IPS-20b (cell line): ENCODE measurements at regions not wholly inside any gene's neighbourhood (a gene's known extent, or its start where the extent isn't known, plus 50 kb on each side); places are given as distances from the start of the nearest gene placed in this dataset.

ENCODE experiments used
- H3K27ac ChIP-seq: one replicate; pipeline ENCODE4 v1.5.1; 2013; ENCODE audit warnings: low read length
- H3K27me3 ChIP-seq: 2 replicates; pipeline ENCODE4 v1.6.1; 2013; ENCODE audit warnings: mild to moderate bottlenecking, low read length, inconsistent platforms; ENCODE audit not compliant: insufficient read depth
- H3K36me3 ChIP-seq: 2 replicates; pipeline ENCODE4 v1.6.1; 2013; ENCODE audit warnings: low read depth, mild to moderate bottlenecking, inconsistent platforms, low read length, moderate library complexity; ENCODE audit not compliant: insufficient read depth
- H3K4me1 ChIP-seq: 2 replicates; pipeline ENCODE4 v1.6.1; 2013; ENCODE audit warnings: mild to moderate bottlenecking, control low read depth, inconsistent platforms, low read length, moderate library complexity; ENCODE audit not compliant: insufficient read depth
- H3K4me3 ChIP-seq: 2 replicates; pipeline ENCODE4 v1.5.1; 2013; ENCODE audit warnings: mild to moderate bottlenecking, low read length, inconsistent platforms
- H3K9ac ChIP-seq: 2 replicates; pipeline ENCODE4 v1.6.1; 2013; ENCODE audit warnings: low read depth, mild to moderate bottlenecking, inconsistent platforms, low read length, moderate library complexity
- H3K9me3 ChIP-seq: 2 replicates; pipeline ENCODE4 v1.6.1; 2013; ENCODE audit warnings: mild to moderate bottlenecking, low read depth, low read length, inconsistent platforms; ENCODE audit not compliant: insufficient read depth

DNA sequence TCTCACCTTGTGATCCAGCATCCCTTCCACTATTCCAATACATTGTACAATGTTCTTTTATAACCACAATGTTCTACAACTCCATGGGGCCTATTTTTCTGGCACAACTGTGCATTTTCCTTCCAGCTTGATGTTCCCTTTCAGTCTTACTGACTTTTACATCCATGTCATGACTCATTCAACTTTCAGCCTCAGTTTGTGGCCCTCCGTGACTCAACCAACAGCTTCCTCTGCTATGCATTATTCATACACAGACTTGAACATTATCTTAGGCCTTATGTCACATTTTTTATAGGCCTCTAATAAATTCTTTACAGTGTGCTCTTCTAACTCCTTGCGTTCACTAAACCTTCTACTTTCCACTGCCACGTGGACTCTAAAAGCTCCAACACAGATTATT, 119.4 kb upstream of the PRMT6 start:
- no peak overlapping the region for H3K27ac ChIP-seq
- H3K27me3 ChIP-seq, result no peaks in the 10 kb centered on the region
- no peak overlapping the region for H3K4me3 ChIP-seq
- no peaks in the 10 kb centered on the region for H3K36me3 ChIP-seq
- H3K4me1 ChIP-seq, result no peaks in the 10 kb centered on the region
- no peaks in the 10 kb centered on the region for H3K9me3 ChIP-seq
- H3K9ac ChIP-seq, result no peak overlapping the region

DNA sequence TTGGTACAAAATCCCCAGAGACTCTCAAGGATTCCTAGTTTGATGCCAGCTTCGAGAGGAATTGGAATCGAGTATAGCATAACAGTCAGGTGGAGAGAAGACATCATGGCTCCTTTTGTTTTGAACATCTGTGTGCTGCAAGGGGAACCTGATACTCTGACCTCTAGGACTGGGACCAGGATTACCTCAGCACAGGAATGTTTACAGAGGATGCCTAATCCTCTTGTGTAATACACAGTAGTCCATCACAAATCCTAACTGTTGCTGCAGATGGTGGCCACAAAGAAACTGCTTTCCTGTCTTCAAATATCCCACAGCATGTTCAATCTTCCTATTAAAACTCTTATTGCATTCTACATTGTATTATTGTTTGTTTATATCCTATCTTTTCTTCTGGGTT, 111.8 kb upstream of the PRMT6 start:
- Histone ChIP-seq H3K4me1 (no peaks in the 10 kb centered on the region), H3K4me3 (no peak overlapping the region), H3K27ac (no peak overlapping the region)

DNA sequence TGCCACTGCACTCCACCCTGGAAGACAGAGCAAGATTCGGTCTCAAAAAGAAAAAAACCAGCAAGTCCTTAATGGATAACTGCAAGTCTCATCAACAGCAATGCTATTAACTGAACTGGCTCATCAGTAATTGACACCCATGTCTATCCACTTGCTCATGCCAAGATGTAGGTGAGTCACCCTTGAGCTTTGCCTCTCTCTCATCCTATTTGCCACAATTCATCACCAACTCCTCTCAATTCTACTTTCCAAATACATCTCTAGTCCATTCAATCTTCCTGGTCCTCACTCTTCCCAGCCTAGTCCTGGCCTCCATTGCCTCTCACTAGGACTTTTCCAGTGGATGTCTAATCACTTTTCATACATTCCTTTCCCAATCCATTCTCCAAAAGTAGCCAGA, 103.7 kb upstream of the PRMT6 start:
- Histone ChIP-seq H3K36me3 (no peaks in the 10 kb centered on the region), H3K9ac (no peak overlapping the region), H3K27me3 (no peaks in the 10 kb centered on the region), H3K27ac (no peak overlapping the region), H3K4me1 (peaks cover 5% of the 10 kb centered on the region; the same call in 1 of the 2 replicates), H3K4me3 (no peak overlapping the region), H3K9me3 (no peaks in the 10 kb centered on the region)

More for the DNA sequence above, 111.8 kb upstream of the PRMT6 start:
- Histone ChIP-seq H3K9me3 (no peaks in the 10 kb centered on the region), H3K27me3 (no peaks in the 10 kb centered on the region), H3K9ac (no peak overlapping the region), H3K36me3 (no peaks in the 10 kb centered on the region)

DNA sequence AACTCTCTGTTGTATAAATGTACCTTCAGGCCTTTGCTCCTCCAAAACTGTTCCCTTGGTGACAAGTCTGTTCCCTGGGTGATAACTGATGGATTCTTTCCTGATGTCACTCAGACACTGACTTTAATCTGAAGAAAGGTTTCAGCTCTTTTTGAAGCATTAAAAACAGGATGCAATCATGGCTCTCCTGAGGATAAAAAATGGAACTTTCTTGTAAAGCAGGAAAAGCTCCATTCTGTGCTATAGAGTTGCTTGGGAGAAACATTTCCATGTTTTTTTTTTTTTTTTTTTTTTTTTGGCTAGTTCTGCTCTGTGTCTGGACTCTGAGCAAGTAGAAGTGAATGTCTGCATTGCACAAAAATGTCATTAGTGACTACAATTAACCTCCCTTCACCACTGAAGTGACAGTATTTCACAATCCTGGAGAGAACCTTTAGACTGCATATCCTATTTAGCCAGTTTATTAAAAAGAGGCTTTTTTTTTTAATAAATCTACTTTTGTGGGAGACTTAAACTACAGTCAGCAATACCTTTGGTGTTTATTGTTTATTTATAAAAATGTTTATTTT, 101.7 kb upstream of the PRMT6 start:
- H3K9ac ChIP-seq, result no peak overlapping the region
- H3K4me3 ChIP-seq, result no peak overlapping the region
- no peak overlapping the region for H3K27ac ChIP-seq
- peaks cover 5% of the 10 kb centered on the region; the same call in 1 of the 2 replicates for H3K4me1 ChIP-seq
- no peaks in the 10 kb centered on the region for H3K36me3 ChIP-seq
- no peaks in the 10 kb centered on the region for H3K9me3 ChIP-seq
- no peaks in the 10 kb centered on the region for H3K27me3 ChIP-seq

DNA sequence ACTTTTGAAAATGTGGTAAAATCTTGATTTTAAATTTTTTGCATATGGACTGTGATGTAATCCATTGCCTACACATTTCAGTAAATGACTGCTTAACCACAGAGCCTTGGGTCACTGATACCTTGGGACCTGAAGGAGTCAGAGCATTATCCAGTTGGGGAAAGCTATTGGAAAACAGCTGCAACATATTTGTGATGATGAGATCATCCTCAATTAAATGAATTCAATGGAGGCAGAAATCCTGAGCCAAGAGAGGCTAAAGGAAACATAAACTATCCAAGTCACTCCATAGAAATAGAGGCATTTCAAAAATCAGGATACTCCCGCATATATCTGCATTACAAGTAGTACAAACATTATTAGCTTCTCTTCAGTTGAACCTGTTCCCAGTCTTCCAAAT, 99.8 kb upstream of the PRMT6 start:
- Histone ChIP-seq H3K9me3 (no peaks in the 10 kb centered on the region), H3K4me1 (peaks cover 5% of the 10 kb centered on the region; the same call in 1 of the 2 replicates), H3K9ac (no peak overlapping the region), H3K27ac (no peak overlapping the region), H3K27me3 (no peaks in the 10 kb centered on the region), H3K36me3 (no peaks in the 10 kb centered on the region), H3K4me3 (no peak overlapping the region)

DNA sequence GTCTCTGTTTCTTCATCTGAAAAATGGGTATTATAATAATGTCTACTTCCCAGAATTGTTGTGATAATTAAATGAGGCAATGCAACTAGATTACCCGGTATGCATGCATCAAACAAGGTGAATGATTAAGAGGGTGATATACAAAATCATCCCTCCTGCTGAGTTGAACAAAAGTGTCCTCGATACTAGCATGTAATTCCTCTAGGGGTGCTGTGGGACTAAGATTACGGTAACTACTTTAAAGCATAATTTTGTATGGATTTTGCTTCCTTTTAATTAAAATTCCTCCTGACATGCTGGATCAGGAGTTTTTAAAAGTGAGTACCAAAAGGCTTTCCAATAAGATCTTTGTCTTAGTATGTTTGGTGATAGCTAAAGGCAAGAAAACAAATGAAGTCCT, 98.7 kb upstream of the PRMT6 start:
- Histone ChIP-seq H3K36me3 (no peaks in the 10 kb centered on the region), H3K9me3 (no peaks in the 10 kb centered on the region), H3K4me1 (peaks cover 5% of the 10 kb centered on the region; the same call in 1 of the 2 replicates), H3K27me3 (no peaks in the 10 kb centered on the region), H3K27ac (no peak overlapping the region), H3K4me3 (no peak overlapping the region), H3K9ac (no peak overlapping the region)

DNA sequence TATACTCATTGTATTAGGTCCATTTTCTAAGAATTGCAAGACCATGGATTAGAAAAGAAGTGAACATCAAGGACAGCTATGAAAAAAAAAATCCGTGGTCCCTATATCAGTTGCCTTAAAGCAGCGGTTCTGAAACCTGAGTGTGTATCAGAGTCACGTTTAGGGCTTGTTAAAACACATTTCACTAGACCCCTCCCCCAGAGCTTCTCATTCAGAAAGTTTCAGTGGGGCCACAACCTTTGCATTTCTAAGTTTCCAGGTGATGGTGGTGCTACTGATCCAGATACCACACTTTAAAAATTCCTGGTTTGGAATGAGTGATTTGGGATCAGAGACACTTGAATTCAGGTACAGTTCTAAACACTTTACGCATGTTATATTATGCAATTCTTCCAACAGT, 96.1 kb upstream of the PRMT6 start:
- no peaks in the 10 kb centered on the region for H3K4me1 ChIP-seq
- H3K9ac ChIP-seq, result no peak overlapping the region
- H3K36me3 ChIP-seq, result no peaks in the 10 kb centered on the region
- H3K27me3 ChIP-seq, result no peaks in the 10 kb centered on the region
- H3K9me3 ChIP-seq, result no peaks in the 10 kb centered on the region
- no peak overlapping the region for H3K4me3 ChIP-seq
- no peak overlapping the region for H3K27ac ChIP-seq

DNA sequence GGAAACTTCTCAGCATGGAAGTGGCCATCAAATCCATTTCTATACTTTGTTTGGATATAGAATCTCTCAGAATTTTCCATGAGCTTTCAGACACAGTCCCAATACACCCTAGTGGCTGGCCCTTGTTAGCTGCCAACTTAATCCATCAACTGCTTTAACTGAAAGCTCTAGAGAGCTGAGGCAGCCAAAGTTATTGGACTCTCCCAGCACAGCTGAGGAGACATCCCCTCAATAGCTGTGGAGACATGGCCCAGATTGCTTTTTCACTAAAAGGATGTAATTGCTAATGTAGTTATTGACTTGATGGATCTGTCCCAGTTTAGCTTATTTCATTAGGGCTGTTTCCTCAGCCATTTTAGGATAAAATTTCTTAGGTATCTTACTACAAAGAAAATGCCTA, 94.8 kb upstream of the PRMT6 start:
- no peaks in the 10 kb centered on the region for H3K4me1 ChIP-seq
- H3K27me3 ChIP-seq, result no peaks in the 10 kb centered on the region
- no peak overlapping the region for H3K9ac ChIP-seq
- no peak overlapping the region for H3K27ac ChIP-seq
- no peaks in the 10 kb centered on the region for H3K36me3 ChIP-seq
- no peaks in the 10 kb centered on the region for H3K9me3 ChIP-seq
- H3K4me3 ChIP-seq, result no peak overlapping the region

DNA sequence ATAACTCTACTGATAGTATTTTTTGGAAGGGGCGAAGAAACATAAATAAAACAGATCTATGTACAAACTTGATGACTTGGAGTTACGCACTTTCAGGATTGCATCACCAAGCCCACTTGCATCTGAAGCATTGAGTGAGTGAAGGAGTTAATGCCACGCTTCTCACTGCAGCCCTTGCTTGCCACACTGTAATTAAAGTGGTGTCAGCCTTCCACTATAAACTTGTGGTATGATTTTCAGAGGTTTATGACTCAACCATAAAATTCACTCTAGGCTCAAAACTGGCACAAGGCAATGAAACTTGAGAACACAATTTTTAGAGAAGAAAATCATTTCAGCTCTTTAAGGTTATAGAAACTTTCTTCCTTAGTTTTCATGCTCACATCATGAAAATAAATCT, 93.9 kb upstream of the PRMT6 start:
- no peak overlapping the region for H3K4me3 ChIP-seq
- no peak overlapping the region for H3K9ac ChIP-seq
- H3K4me1 ChIP-seq, result no peaks in the 10 kb centered on the region
- no peaks in the 10 kb centered on the region for H3K36me3 ChIP-seq
- H3K9me3 ChIP-seq, result no peaks in the 10 kb centered on the region
- H3K27ac ChIP-seq, result no peak overlapping the region
- no peaks in the 10 kb centered on the region for H3K27me3 ChIP-seq

DNA sequence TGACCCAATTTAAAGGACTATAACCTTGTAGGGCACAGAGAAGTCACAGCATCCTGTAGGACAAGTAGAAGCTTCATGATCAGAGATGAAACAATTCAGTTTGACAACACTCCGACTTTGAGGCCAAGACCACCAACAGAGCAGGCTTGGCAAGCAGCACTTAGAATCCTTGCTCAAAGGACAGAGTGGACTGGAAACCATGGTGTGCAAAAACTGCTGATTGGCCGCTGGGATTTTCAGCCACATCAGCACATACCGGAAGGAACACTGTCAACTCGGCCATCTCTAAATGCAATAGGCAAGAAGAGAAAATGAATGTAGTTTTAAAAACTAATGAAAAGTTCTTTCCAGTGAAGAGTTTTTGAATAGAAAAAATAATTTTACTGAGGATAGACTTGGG, 92.0 kb upstream of the PRMT6 start:
- Histone ChIP-seq H3K9ac (no peak overlapping the region), H3K4me1 (no peaks in the 10 kb centered on the region; the same call in 1 of the 2 replicates)

DNA sequence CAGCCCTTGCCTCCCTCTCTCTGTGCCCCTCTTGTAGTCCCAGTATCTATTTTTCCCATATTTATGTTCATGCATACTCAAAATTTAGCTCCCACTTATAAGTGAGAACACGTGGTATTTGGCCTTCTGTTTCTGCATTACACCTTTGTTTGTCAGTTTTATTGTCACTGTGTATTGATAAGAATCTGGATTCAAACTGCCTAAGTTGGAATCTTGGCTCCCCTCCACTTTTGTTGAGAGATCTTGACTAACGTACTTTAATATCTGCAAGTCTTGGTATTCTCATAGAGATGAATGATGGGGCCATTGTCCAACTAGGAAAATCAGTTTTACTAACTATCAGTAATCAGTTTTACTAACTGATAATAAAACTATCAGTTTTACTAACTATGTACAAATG, 87.8 kb upstream of the PRMT6 start:
- Histone ChIP-seq H3K9me3 (no peaks in the 10 kb centered on the region), H3K4me1 (peaks cover 4% of the 10 kb centered on the region; the same call in 1 of the 2 replicates), H3K27me3 (no peaks in the 10 kb centered on the region), H3K4me3 (no peak overlapping the region), H3K9ac (no peak overlapping the region), H3K36me3 (no peaks in the 10 kb centered on the region), H3K27ac (no peak overlapping the region)

More for the DNA sequence above, 92.0 kb upstream of the PRMT6 start:
- Histone ChIP-seq H3K36me3 (no peaks in the 10 kb centered on the region), H3K9me3 (no peaks in the 10 kb centered on the region), H3K27ac (no peak overlapping the region), H3K4me3 (no peak overlapping the region), H3K27me3 (no peaks in the 10 kb centered on the region)

DNA sequence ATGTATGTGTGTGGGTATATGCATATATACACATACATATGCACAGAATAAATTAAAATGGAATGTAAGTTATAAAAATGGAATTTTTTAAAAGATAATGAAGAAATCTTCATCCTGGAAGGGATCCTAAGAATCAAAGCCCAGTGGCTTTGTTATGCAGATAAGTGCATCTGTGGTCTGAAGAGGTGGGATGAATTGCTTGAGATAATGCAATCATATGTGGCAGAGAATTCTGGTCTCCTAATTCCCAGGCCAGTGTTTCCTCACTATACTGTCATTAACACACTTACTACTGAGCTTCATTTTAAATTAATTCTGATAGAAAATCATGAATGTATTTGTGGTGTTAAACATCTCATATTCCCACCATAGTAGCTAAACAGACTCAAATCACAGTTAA, 86.7 kb upstream of the PRMT6 start:
- peaks cover 4% of the 10 kb centered on the region; the same call in 1 of the 2 replicates for H3K4me1 ChIP-seq

More for the DNA sequence above, 86.7 kb upstream of the PRMT6 start:
- no peaks in the 10 kb centered on the region for H3K9me3 ChIP-seq
- no peak overlapping the region for H3K27ac ChIP-seq
- H3K4me3 ChIP-seq, result no peak overlapping the region
- no peaks in the 10 kb centered on the region for H3K27me3 ChIP-seq
- no peaks in the 10 kb centered on the region for H3K36me3 ChIP-seq
- no peak overlapping the region for H3K9ac ChIP-seq
